SK-MEL-5 (cell line): ENCODE measurements at regions not wholly inside any gene's neighbourhood (a gene's known extent, or its start where the extent isn't known, plus 50 kb on each side); places are given as distances from the start of the nearest gene placed in this dataset.
"Not testable (repeated sequence)": the region's sequence is repeated elsewhere in the genome, so short reads cannot be mapped to it uniquely, and the experiment has no call there.

Source experiments
- DNase-seq: peaks from one replicate; pipeline ENCODE4 v3.0.0-alpha.2; 2016; ENCODE audit warnings: low read depth, low spot score
- in situ Hi-C: cut with HindIII; loops from 2 replicates; pipeline ENCODE4 v1.10.0; 2016; ENCODE audit warnings: low sequenced_read_pairs, high pct_unique_total_duplicates, low pct_unique_long_range_greater_than_20kb

DNA sequence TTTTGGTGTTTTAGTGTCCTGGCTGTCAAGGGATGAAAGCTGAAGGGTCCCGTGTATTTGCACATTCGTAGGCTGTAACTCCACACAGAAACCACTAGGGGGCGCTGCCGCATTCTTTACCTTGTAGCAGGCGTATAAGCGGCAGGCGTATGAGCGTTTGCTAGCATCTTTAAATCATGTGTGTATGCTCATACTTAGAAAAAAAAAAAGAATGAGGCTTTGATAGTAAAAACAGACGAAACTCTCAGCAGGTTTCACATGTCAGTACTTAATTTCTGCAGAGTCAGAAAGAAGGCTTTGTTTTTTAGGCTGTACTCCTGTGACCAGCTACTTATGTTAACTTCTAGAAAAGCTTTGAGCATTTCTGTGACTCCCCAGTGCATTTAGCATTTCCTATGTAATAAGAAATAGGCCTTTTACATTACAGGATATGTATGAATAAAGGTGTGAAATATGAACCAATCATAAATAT lies 218.8 kb upstream of the ADAMTSL1 start:
- in situ Hi-C loops, result no loop called here
- peak; percentile 86 for DNase-seq

DNA sequence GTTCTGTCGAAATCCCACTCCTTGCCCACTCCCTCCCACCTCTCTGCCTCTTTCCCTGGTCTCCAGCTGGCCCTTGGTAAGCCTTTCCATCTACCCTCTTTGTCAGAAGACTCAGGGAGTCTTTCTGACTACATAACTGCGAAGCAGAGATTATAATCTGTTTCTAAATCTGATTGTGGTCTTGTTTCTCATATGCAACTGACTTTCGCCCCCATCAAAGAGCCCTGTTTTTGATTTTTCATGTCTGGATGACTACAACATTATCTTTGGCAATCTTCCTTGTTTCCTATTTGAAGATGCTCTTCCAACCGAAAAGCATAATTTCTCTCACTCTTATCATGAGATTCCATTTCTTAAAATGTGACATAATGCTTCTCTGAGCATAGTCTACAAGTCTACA lies 218.2 kb upstream of the ADAMTSL1 start:
- in situ Hi-C loops, result no loop called here
- no peak for DNase-seq

DNA sequence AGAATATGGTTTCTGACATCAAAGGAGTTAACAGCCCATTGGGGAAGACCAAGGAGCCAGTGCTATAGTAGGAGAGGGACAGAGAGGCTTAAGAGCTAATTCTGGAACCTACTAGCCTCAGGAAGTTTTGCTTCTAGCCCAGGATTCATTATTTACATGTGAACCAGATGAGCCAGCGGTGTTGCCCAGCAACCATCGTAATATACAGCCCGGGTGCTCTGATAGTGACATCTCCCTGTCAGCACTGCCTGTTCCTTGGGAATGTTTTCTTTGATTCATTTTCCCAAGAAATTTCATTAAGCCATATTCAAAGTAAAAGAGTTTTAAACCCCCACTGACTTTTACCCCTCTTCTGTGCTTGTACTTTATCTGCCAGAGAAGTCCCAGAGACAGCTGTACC lies 217.4 kb upstream of the ADAMTSL1 start:
- no peak for DNase-seq
- in situ Hi-C loops, result no loop called here

DNA sequence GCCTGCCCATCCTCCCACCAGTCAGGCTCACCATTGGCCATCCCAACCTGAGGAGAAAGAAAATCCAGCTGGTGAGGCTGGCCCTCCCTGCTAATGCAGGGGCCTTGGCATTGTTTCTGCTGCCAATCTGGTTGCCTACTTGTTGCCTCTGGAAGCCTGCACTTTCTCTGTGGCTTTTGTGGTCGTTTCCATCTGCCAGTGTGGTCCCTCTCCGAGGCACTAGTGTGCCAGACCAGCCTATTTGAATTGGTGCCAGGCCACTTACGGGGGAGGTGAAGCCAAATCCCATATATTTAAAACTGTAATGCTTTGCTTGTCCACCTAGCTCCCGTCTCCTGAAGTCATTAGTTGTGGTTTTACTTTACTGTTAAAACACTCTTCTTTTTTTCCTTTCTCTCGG lies 213.4 kb upstream of the ADAMTSL1 start:
- DNase-seq, result no peak
- in situ Hi-C loops, result no loop called here

DNA sequence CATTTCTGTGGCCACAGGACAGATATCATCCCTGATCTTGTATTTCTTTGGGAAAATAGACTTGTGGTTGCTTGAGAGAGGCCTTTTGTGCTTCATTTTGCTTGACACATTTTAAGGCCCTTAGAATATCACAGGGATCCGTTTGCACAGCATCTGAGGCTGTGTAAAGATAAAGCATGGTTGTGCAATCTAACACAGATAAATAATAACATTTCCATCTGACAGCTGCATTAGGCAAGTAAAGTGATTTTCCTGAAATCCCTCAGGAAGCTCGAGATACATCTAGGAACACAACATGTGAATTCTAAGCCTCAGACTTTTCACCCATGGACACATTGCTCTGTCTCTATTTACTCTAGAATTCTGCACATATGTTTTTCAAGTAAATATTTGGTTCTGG lies 212.8 kb upstream of the ADAMTSL1 start:
- in situ Hi-C loops, result no loop called here
- DNase-seq, result no peak

DNA sequence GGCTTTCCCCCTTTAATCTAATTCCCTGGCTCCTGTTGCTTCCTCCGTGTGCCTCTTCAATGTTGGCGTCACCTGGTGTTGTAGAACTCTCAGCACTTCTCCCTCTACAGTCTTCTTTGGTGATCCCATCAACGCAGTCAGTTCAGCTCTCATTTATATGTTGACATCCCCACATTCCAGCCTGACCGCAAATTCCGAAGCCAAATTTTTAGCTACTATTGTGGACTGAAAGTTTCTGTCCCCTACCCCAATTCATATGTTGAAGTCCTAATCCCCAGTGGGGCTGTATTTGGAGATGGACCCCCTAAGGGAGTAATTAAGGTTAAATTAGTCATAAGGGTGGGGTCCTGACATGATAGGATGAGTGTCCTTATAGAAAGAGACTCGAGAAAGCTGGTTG lies 210.6 kb upstream of the ADAMTSL1 start:
- DNase-seq, result no peak
- in situ Hi-C loops, result no loop called here

DNA sequence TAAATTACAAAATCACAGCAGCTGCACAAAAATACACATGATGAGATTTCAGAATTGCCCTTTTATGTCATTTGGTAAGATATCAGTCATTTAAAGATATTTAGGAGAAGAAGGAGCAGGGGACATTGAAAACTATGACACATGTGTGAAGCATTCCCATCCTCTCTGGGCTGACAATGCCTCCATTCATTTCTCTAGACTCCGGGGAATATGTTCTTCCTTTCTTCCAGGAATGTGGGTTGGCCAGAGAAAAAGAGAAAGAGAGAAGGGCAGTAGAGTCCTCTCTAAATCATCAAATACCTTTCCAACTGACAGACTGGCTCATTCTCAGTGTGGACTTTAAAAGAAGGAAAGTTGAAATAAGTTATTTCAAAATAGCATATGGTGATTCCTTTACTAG lies 205.6 kb upstream of the ADAMTSL1 start:
- in situ Hi-C loops, result no loop called here
- peak; percentile 88 for DNase-seq

DNA sequence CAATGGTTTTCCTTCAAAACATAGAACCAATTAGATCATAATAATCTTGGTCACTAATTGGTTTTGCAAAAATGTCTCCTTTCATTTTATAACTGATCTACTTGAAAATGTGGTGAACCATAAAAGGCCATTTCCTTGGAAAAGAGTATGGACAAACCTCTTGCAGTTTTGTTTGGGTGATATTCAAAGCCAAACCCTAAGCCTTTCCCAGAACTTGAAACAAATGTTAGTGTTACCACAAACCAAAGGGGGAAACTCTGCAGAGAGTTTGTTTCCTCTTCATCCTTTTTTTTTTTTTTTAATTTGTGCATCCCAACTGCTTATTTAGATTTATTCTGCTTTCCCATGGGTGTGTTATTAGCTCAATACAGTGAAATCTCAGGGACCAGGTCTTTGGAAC lies 204.4 kb upstream of the ADAMTSL1 start:
- DNase-seq, result no peak
- in situ Hi-C loops, result no loop called here

DNA sequence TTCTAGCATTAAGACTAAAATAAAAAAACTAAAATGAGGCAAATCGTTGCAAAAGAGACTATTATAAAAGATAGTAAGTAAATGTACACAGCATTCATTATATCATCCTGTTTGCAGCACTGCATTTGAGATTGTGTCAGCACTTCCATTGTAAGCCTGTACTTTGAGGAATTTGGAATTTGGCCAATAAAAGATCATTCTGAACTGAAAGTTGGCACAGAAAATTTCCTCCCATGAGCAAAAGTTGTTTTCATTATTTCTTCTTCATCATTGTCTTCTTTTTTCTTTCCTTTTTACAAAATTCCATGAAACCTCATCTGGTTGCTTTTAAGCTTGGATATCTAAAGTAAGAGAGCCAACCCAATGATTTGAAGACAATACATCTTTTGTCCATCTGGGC lies 199.3 kb upstream of the ADAMTSL1 start:
- peak; percentile 42 for DNase-seq
- in situ Hi-C loops, result no loop called here

DNA sequence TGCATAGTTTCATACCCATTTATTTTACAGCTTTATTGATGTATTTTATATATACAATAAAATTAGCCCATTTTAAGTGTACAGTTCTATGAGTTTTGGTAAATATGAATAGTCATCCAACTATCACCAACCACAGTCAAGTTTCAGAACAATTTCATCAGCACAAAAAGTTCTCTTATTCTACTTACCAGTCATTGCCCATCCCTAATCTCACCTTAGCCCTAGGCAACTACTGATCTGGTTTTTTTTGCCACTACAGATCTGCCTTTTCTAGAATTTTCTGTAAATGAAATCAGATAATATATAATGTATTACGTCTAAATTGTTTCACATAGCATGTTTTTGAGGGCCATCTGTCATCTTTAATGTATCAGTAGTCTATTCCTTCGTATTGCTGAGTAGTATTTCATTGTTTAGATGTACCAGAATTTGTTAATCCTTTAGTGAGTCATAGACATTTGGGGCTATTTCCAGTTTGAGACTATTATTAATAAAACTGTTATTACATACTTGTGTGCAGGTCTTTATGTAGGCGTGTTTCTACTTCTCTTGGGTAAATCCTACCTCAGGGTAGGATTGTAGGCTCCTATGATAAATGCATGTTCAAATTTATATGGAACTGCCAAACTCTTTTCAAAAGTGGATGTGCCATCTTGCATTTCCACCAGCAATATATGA lies 198.5 kb upstream of the ADAMTSL1 start:
- in situ Hi-C loops, result no loop called here
- no peak for DNase-seq

DNA sequence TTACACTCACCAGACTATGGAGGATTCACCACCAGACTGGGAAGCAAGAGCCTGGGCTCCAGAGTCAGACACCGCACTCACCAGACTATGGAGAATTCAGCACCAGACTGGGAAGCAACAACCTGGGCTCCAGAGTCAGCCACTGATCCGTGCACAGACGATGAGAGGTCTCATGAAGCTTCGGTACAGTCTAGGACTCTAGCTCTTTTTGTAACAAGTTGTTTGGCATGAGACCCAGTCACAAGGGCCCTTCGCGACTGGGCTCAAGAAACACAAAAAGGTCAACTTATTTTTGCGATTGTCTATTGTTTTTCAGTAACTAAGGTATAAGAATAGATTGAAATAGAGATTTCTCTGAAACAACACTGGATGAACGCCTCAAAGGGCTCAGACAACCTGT lies 192.7 kb upstream of the ADAMTSL1 start:
- in situ Hi-C loops, result no loop called here
- DNase-seq, result no peak

DNA sequence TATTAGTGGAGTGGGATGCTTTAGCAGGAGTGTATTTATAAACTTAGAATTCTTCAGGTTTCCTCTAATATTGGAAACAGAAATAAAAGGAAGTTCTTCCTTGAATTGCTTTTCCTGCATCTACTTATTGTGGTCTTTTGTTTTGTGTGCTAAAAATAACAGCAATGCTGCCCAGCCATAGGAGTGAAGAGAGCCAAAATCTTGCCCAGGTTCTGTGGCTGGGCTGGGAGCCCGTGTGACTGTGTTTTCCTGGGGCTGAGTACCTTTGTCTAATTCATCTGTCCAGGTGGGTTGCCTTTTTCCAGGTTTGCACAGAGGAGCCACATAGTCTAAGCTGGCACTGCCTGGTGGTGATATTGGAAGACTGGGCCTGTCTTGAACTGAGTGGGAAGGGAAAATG lies 179.7 kb upstream of the ADAMTSL1 start:
- DNase-seq, result no peak
- in situ Hi-C loops, result no loop called here

DNA sequence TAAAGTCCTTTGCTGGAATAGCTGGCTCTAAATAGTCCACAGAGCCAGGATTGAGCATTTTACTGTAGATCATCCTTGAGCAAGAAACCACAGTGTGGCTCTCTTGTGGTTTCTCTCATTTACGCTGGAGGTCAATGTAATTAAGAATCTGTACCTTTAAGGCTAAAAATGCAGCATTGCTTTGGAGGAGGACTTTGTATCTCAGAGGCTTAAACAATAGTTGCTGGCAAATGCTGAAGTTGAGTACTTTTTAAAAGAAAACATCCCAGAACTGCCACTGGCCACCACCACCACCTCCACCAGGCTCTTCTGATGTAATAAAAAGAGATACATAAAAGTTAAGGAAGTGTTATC lies 177.3 kb upstream of the ADAMTSL1 start:
- in situ Hi-C loops, result no loop called here
- no peak for DNase-seq

DNA sequence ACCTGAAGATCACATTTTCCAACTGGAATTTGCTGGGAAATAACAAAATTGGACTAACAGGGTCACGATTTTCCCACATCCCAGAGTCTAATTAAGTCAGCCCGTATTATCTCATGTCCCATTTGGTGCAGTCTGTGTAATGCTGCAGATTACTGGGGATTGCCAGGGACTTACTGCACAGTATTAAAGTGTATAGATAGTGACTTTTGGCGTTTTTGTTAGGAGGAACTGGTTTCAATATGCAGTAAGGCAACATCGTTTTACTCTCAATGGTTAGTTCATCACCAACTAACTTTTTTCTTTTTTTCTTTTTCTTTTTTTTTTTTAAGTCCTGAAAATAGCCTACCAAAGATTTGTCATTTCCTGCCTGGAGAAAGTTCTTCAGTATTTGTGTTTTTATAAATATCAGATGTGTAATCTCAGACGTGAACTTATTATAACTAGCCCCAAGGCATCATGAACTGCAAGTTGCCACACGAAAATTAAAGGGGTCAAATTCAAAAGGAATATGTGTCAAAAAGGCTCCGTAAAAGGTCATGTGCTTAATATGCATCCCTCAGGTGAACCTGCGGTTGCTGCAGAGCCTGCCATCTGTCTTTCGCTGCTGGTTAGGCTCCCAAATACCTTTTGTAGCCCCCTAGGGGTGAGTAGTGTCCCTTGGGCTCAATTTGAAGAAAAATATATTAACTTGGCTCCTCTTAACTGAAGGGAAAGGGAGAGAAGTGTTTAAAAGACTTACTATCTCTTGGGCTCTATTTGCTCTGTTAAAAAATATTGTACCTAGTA lies 176.7 kb upstream of the ADAMTSL1 start:
- peak; percentile 15 for DNase-seq
- in situ Hi-C loops, result no loop called here

DNA sequence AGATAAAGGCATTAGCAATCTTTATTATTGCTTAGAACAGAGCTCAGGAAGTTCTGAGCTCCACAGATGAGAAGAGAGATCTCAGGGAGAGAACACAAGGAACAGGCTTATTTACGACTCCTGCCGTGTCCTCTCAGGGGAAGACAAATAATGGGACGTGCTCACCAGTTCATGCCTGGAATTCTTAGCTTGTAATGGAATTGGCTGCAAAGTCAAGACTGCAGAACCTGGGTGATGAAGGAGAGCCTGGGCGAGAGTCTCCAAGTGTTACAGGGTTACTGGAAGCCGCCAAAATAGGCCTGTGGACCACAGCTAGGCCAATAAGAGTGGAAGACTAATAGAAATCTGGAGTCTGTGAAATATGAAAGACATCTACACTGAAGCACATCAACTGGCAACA lies 174.5 kb upstream of the ADAMTSL1 start:
- in situ Hi-C loops, result no loop called here
- no peak for DNase-seq

DNA sequence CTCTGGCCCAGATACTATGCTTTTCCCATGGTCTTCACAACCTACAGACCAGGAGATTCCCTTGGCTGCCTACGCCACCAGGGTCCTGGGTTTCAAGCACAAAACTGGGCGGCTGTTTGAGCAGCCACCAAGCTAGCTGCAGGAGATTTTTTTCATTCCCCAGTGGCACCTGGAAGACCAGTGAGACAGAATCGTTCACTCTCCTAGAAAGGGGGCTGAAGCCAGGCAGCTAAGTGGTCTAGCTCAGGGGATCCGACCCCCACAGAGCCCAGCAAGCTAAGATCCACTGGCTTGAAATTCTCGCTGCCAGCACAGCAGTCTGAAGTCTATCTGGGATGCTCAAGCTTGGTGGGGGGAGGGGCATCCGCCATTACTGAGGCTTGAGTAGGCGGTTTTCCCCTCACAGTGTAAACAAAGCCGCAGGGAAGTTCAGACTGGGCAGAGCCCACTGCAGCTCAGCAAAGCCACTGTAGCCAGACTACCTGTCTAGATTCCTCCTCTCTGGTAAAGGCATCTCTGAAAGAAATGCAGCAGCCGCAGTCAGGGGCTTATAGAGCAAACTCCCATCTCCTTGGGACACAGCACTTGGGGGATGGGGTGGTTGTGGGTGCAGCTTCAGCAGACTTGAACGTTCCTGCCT lies 168.7 kb upstream of the ADAMTSL1 start:
- in situ Hi-C loops, DNase-seq: not testable (repeated sequence)

DNA sequence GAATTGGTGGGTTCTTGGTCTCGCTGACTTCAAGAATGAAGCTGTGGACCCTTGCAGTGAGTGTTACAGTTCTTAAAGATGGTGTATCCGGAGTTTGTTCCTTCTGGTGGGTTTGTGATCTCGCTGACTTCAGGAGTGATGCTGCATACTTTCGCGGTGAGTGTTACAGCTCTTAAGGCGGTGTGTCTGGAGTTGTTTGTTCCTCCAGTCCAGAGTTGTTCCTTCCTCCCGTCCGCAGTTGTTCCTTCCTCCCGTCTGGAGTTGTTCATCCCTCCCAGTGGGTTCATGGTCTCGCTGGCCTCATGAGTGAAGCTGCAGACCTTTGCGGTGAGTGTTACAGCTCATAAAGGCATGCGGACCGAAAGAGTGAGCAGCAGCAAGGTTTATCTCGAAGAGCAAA lies 159.6 kb upstream of the ADAMTSL1 start:
- in situ Hi-C loops, result no loop called here
- no peak for DNase-seq

DNA sequence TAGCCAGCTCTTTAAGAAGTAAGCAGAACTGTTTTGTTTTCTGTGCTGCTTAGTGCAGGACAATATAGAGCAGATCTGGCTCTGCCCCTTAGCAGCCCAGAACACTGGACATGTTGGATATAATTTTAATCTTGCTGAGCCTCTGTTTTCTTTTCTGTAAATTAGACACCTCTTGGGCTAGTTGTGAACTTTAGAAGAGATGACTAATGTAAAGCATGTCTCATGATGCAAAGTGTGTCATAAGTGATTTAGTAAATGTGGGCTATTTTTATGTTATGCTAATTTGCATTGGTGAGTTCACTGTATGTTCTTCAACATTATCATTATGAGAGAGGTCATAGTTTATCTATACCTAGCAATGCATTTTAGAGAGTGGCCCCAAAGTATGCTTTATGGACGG lies 156.1 kb upstream of the ADAMTSL1 start:
- DNase-seq, result no peak
- in situ Hi-C loops, result no loop called here

DNA sequence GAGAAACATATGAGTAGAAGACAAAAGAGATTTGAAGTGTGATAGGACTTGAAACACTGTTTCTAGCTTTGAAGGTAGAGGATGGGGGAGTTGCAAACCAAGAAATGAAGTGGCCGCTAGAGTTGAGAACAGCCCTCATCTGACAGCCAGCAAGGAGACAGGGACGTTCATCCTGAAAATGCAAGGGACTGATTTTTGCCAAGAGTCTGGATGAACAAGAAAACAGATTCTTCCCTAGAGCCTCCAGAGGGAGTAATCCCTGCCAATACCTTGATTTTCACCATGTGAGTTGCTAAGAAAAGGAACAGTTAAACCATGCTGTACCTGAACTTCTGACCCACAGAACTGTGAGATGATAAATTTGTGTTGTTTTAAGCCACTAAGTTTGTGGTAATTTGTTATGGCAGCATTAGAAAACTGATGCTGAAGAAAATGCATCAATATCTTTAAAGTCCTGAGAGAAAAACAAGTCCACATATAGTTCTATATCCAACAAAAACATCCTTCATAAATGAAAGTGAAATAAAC lies 154.0 kb upstream of the ADAMTSL1 start:
- in situ Hi-C loops, result no loop called here
- peak; percentile 10 for DNase-seq
